ENCODE measurements at regions not wholly inside any gene's neighbourhood (a gene's known extent, or its start where the extent isn't known, plus 50 kb on each side); places are given as distances from the start of the nearest gene placed in this dataset.

GRCh38 chr2:74778381-74779264 is 55.3 kb upstream of the HK2 start (continued):
- TF ChIP-seq REST (IDR thresholded peaks at IDR 0.05; ENCODE audit: low read depth, low read length): no peak

GRCh38 chr2:74779265-74779558 is 54.7 kb upstream of the HK2 start:
- CTCF ChIA-PET: interaction anchor here (0.6 to 1.4 kb wide), 2 partner anchors 58 to 1413 kb away, joined by 3 read pairs; no protein-coding TSS in a partner anchor
- no peaks in the 10 kb centered on the region for H3K27me3 ChIP-seq (ENCODE audit: insufficient read depth)
- TF ChIP-seq EZH2phosphoT487 (IDR thresholded peaks at IDR 0.05; ENCODE audit: borderline replicate concordance, low read depth) (no peak), USF2 (IDR thresholded peaks at IDR 0.05; ENCODE audit: borderline replicate concordance, low read depth, low read length) (no peak), ELF1 (IDR thresholded peaks at IDR 0.05) (no peak), JUND (IDR thresholded peaks at IDR 0.05) (no peak), SIN3A (IDR thresholded peaks at IDR 0.05; ENCODE audit: borderline replicate concordance, low read depth, low read length) (no peak), MAX (IDR thresholded peaks at IDR 0.05; ENCODE audit: low read depth) (no peak), RAD21 (IDR thresholded peaks at IDR 0.05; ENCODE audit: low read length) (no peak), MEF2A (IDR thresholded peaks at IDR 0.05; ENCODE audit: borderline replicate concordance, low read depth) (no peak), FOSL2 (IDR thresholded peaks at IDR 0.05; ENCODE audit: borderline replicate concordance, low read depth) (no peak), RXRA (IDR thresholded peaks at IDR 0.05; ENCODE audit: borderline replicate concordance, low read depth) (no peak), MXI1 (IDR thresholded peaks at IDR 0.05; ENCODE audit: low read depth, low read length) (no peak), YY1 (IDR thresholded peaks at IDR 0.05; ENCODE audit: low read depth) (no peak), IRF3 (IDR thresholded peaks at IDR 0.05; ENCODE audit: low read depth, low read length) (no peak), ZBTB33 (IDR thresholded peaks at IDR 0.05; ENCODE audit: borderline replicate concordance, low read depth) (no peak), RCOR1 (IDR thresholded peaks at IDR 0.05; ENCODE audit: low read length) (no peak), REST (IDR thresholded peaks at IDR 0.05; ENCODE audit: low read depth, low read length) (no peak)

More at GRCh38 chr2:74779265-74779558, 54.7 kb upstream of the HK2 start:
- Histone ChIP-seq H3K9me2 (no peaks in the 10 kb centered on the region), H3K4me3 (ENCODE audit: low read depth in 2 of 2, low read length in 1 of 2) (no peak overlapping the region), H2AFZ (ENCODE audit: low read depth) (no peak overlapping the region), H3K27ac (ENCODE audit: low read depth in 2 of 2, low read length in 1 of 2) (peak overlapping the region in 1 of 2 experiments; percentile 73; a peak in 1 of 4 replicates), H3K9ac (no peak overlapping the region), H3K4me2 (no peak overlapping the region), H3K9me3 (no peaks in the 10 kb centered on the region), H3K4me1 (ENCODE audit: control insufficient read depth in 1 of 2, insufficient read depth in 2 of 2, low read depth in 1 of 2, low read length in 1 of 2) (peaks cover 0 to 22% of the 10 kb centered on the region in 2 experiments; a peak in 2 of 4 replicates), H4K20me1 (ENCODE audit: insufficient read depth) (no peaks in the 10 kb centered on the region), H3F3A (replicated peaks; ENCODE audit: insufficient read depth) (no peaks in the 10 kb centered on the region), H3K36me3 (replicated peaks in 1 of 2; ENCODE audit: control insufficient read depth in 1 of 2, insufficient read depth in 2 of 2, low read length in 1 of 2) (peaks cover 0 to 3% of the 10 kb centered on the region in 2 experiments), H3K79me2 (ENCODE audit: insufficient read depth) (no peaks in the 10 kb centered on the region)
- POLR2A ChIA-PET: interaction anchor here (1.5 kb wide), 1 partner anchor 57 kb away, joined by 15 read pairs; no protein-coding TSS in a partner anchor
- no peak for DNase-seq
- 97% methylated on average over 3 of the region's 3 CpGs for WGBS (ENCODE audit: low lambda C conversion rate)

Data from SK-N-SH (cell line).